Neutrophil (primary cell): ENCODE measurements at regions not wholly inside any gene's neighbourhood (a gene's known extent, or its start where the extent isn't known, plus 50 kb on each side); places are given as distances from the start of the nearest gene placed in this dataset.

Experiments
- H3K27ac ChIP-seq: fragments of 200-600 bp; sonication (generic); 2 replicates; pipeline ENCODE4 v1.5.1; 2016; ENCODE audit warnings: mild to moderate bottlenecking, moderate library complexity
- H3K27me3 ChIP-seq: fragments of 200-600 bp; sonication (generic); 2 replicates; pipeline ENCODE4 v1.6.0; 2016; ENCODE audit warnings: mild to moderate bottlenecking
- H3K36me3 ChIP-seq: fragments of 200-600 bp; sonication (generic); 2 replicates; pipeline ENCODE4 v1.5.1; 2017
- H3K4me1 ChIP-seq, 2 experiments: fragments of 200-600 bp in 1 of 2; sonication (generic) in 1 of 2; 1 replicate in 1 of 2; 2 replicates in 1 of 2; pipeline versions ENCODE4 v1.5.1 to v1.6.1; 2013 to 2016; ENCODE audit warnings: low read depth in 1 of 2, low read length in 1 of 2, mild to moderate bottlenecking in 1 of 2, moderate library complexity in 1 of 2; ENCODE audit not compliant: control insufficient read depth in 1 of 2, insufficient read depth in 1 of 2
- H3K4me3 ChIP-seq, 2 experiments: fragments of 200-600 bp in 1 of 2; sonication (generic) in 1 of 2; 1 replicate in 1 of 2; 2 replicates in 1 of 2; pipeline ENCODE4 v1.5.1; 2013 to 2016; ENCODE audit warnings: low read depth in 1 of 2, low read length in 1 of 2, mild to moderate bottlenecking in 1 of 2, moderate library complexity in 1 of 2
- H3K9me3 ChIP-seq: fragments of 200-600 bp; sonication (generic); 2 replicates; pipeline ENCODE4 v1.5.1; 2016
- TF ChIP-seq, protein P1 (sequence below): fragments of 200-600 bp; sonication (generic); IDR thresholded peaks from 2 replicates; pipeline ENCODE4 v1.5.1; 2016; ENCODE audit warnings: antibody characterized with exemption

DNA sequence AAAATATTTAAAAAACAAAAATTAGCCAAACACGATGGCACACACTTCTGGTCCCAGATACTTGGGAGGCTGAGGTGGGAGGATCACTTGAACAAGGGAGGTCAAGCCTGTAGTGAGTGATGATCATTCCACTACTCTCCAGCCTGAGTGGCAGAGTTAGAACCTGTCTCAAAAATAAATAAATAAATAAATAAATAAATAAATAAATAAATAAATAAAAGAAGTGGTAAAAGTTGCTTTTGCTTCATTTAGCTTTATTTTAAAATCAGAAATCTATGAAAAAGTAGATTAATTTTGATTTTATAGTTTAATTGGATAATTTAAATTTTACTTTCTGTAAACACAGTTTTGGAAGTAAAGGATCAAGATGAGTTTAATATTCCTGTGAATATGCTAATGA, 552.9 kb upstream of the PCDH10 start:
- no peaks in the 10 kb centered on the region for H3K9me3 ChIP-seq
- TF ChIP-seq, protein P1, sequence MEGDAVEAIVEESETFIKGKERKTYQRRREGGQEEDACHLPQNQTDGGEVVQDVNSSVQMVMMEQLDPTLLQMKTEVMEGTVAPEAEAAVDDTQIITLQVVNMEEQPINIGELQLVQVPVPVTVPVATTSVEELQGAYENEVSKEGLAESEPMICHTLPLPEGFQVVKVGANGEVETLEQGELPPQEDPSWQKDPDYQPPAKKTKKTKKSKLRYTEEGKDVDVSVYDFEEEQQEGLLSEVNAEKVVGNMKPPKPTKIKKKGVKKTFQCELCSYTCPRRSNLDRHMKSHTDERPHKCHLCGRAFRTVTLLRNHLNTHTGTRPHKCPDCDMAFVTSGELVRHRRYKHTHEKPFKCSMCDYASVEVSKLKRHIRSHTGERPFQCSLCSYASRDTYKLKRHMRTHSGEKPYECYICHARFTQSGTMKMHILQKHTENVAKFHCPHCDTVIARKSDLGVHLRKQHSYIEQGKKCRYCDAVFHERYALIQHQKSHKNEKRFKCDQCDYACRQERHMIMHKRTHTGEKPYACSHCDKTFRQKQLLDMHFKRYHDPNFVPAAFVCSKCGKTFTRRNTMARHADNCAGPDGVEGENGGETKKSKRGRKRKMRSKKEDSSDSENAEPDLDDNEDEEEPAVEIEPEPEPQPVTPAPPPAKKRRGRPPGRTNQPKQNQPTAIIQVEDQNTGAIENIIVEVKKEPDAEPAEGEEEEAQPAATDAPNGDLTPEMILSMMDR: no peak
- no peak overlapping the region for H3K4me3 ChIP-seq
- no peaks in the 10 kb centered on the region for H3K36me3 ChIP-seq
- no peak overlapping the region for H3K27ac ChIP-seq
- no peaks in the 10 kb centered on the region for H3K4me1 ChIP-seq
- no peaks in the 10 kb centered on the region for H3K27me3 ChIP-seq

DNA sequence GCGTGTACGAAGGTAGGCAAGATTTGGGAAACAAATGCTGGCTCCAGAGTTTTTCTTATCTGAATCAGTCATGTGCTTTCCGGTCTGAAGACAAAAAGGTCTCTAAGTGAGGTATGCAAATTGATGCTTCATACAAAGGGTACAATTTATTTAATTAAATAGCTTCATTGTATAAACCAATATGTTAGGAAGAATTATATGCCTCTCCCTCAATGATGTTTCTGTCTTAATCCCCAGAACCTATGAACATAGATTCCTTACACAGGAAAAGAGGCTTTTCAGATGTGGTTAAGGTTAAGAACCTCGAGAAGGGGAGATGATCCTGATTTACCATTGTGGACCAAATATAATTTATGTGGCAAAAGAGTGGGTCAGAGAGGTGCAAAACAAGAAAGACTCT, 543.5 kb upstream of the PCDH10 start:
- Histone ChIP-seq H3K27me3 (no peaks in the 10 kb centered on the region), H3K36me3 (no peaks in the 10 kb centered on the region), H3K27ac (no peak overlapping the region), H3K4me1 (no peaks in the 10 kb centered on the region), H3K9me3 (no peaks in the 10 kb centered on the region), H3K4me3 (no peak overlapping the region)
- TF ChIP-seq, protein P1: no peak

DNA sequence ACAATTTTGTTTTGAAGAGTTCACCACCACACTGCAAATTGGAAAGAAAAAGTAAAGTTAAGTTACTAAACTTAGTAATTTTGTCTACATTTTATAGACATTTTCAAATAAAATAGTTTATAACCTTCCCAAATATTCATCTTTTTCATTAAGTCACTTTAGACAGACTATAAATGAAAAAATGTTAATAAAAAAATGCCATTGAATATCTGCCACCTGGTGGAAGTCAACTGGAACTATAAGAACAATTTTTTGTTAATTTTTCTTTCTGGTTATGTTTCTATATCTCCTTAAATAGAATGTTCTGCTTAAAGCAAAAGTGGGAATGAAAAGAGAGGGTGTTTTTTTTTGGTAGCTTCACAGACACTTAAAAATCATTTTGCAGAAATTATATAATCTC, 534.4 kb upstream of the PCDH10 start:
- H3K27ac ChIP-seq: no peak overlapping the region
- H3K9me3 ChIP-seq: no peaks in the 10 kb centered on the region
- no peaks in the 10 kb centered on the region for H3K36me3 ChIP-seq
- no peaks in the 10 kb centered on the region for H3K27me3 ChIP-seq
- TF ChIP-seq, protein P1: no peak
- no peaks in the 10 kb centered on the region for H3K4me1 ChIP-seq
- no peak overlapping the region for H3K4me3 ChIP-seq

DNA sequence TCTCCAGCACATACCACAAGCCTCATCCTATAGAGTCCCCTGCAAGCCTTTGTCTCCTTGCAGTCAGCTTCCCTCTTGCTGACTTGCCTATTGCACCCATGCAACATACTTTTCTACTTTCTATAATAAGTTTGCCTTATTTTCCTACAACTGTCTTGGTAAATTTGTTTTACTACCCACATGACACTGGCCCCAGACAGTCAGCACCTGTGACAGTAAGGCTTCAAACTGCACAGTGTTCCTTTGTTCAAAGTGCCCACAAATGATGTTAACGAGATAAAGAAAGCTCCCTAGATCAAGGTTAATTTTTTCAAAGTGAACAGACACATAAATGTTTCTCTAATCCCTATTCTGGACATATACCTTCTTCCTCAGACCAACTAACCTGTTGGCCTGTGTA, 529.1 kb upstream of the PCDH10 start:
- Histone ChIP-seq H3K27ac (no peak overlapping the region), H3K4me3 (no peak overlapping the region), H3K9me3 (no peaks in the 10 kb centered on the region), H3K4me1 (no peaks in the 10 kb centered on the region), H3K27me3 (no peaks in the 10 kb centered on the region), H3K36me3 (no peaks in the 10 kb centered on the region)
- TF ChIP-seq, protein P1: no peak

DNA sequence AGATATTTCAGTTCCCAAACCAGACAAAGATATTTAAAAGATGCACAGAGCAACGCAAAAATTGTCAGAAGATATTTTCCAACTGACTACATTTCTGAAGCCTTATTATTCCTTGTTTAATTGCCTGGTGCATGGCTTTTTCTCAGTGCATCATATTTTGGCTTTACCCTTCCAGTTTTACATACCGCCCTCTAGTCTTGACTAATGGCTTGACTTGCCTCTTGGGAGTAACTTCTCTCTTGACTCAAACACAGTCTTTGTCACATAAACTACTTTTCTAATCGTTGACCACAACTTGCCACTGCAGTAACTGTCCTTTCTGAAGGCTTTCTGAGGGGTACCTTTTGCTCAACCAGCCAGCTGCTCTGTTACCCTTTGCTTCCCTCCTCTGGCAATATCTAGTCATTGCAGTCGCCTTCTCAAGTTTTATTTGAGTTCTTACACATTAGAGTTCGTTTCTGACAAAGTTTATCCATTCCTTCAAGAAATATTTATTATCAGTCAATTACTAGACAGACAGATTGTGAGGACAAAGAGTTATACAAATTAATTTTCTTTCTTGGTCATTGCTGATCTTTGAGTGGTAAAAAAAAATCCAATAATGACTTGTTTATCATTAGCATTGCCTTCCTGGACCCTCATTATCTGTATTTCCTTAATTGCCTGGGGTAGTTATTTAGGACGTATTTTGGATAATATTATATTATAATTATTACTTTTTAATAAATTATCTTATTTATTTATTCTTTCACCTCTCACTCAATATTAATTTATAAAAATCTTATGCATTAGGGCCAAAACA, 506.9 kb upstream of the PCDH10 start:
- Histone ChIP-seq H3K4me1 (no peaks in the 10 kb centered on the region), H3K36me3 (no peaks in the 10 kb centered on the region), H3K27ac (no peak overlapping the region), H3K4me3 (no peak overlapping the region), H3K27me3 (no peaks in the 10 kb centered on the region), H3K9me3 (no peaks in the 10 kb centered on the region)
- TF ChIP-seq, protein P1: no peak
